Lower leg skin (tissue), 3 donors: ENCODE measurements at regions not wholly inside any gene's neighbourhood (a gene's known extent, or its start where the extent isn't known, plus 50 kb on each side); places are given as distances from the start of the nearest gene placed in this dataset.

Experiments
- CTCF ChIP-seq, 3 donors: fragments of 450-650 bp; IDR thresholded peaks; one replicate each; pipeline ENCODE4 v1.5.1; 2016; ENCODE audit warnings: antibody characterized with exemption in 3 of 3, mild to moderate bottlenecking in 3 of 3, moderate library complexity in 2 of 3
- POLR2A ChIP-seq, 2 donors: fragments of 450-650 bp; IDR thresholded peaks; one replicate each; pipeline ENCODE4 v1.6.1; 2016 to 2017; ENCODE audit warnings: antibody characterized with exemption in 2 of 2, mild to moderate bottlenecking in 1 of 2, moderate library complexity in 1 of 2

GRCh38 chr3:56980243-56980642 lies 80.2 kb upstream of the SPATA12 start:
- no peak for TF ChIP-seq CTCF (IDR thresholded peaks at IDR 0.05)
- TF ChIP-seq POLR2A (IDR thresholded peaks at IDR 0.05) = no peak
